NCI-H2081 (cell line): ENCODE measurements at regions not wholly inside any gene's neighbourhood (a gene's known extent, or its start where the extent isn't known, plus 50 kb on each side); places are given as distances from the start of the nearest gene placed in this dataset.
"Not testable (repeated sequence)": the region's sequence is repeated elsewhere in the genome, so short reads cannot be mapped to it uniquely, and the experiment has no call there.

Source experiments
- DNase-seq, 2 experiments: peaks; one replicate each; lab custom pipeline; 2025; lab: John Stamatoyannopoulos, UW

DNA sequence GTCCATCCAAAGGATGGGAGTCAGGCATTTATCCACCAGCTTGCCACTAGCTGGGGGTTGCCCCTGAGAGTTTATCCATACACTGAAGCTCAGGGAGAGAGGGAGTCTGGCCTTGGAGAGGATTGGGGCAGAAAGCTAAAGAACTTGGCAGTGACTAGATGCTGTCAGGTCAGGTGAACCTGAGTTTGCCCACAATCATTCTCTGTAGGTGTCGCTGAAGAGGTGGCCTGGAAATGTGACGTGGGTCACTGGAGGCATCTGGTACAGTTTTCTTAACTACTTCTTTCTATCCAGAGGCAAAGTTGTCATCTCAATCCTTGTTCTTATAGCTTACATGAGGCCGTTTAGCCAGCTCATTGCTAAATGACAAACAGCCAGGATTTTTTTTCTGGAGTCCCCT, 298.0 kb upstream of the CTNNB1 start:
- no peak for DNase-seq

DNA sequence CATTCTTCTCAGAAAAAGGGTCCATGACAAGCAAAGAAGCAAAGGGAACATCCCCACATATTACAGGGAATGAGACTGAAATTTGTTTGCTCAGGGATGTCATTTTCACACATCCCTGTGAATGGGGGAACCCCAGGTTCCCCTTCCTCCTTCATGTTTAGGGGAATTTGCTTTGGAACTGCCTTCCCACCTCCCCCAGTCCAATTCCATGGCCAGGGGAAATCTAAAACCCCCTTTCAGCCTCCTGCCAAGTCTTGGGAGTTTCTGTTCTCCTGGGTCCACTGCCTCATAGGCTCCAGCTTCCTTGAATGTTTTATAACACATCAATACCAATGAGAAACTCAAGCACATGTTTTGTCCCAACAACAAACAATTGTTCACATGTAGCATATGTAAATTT, 297.5 kb upstream of the CTNNB1 start:
- DNase-seq, result no peak

GRCh38 chr3:40907907-40908465, 291.3 kb upstream of the CTNNB1 start:
- DNase-seq, result not testable (repeated sequence)

DNA sequence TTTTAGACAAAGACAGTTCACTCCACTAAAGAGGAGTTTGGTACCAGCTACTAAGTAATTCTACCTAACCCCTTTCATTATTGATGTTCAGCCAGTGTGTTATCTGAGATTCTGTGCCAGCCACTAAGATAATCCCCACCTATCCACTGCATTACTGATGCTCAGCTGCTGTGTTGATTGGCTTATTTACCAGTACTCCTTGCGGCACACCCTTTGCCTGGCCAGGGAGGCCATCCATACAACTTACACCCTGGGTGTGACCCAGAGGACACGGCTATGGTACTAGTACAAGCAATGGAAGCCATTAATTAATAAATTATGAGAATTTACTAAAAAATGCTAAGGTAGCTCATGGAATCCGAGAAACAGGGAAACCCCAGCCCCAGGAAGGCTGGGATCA, 290.7 kb upstream of the CTNNB1 start:
- DNase-seq, result no peak

DNA sequence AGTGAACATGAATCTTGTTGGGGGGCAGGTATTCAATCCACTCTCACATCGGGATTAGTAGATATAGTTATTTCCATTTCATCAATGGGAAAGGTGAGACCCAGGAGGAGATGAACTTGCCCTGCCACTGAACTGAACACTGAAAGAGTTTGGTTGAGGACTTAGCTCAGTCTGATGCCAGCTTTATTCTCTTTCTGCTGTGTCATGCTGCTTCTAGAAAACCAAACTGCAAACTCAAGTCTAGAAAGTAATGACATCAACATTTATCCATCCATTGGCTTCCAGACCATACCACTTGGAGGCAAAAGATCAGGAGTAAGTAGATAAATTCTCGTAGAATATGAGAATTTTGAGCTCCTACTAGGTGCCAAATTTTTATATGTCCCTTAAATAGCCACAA, 288.0 kb upstream of the CTNNB1 start:
- no peak for DNase-seq

DNA sequence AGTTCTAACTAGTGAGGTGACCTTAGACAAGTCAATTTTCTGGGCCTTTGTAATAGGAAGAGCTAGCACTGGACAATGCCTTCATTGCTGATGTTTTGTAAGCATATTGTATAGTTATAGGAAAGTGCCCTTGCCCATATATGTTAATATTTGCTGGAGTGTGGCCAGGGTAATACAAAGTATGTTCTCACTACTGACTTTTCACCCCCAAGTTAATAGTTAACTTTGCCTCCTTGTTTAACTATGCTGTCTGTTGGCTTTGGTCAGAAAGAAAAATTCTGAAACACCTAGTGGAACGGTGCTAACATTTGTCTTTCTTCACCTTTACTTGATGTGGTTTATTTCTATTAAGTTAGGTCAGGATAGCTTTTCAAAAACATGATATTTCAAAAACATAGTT, 287.4 kb upstream of the CTNNB1 start:
- DNase-seq, result no peak

DNA sequence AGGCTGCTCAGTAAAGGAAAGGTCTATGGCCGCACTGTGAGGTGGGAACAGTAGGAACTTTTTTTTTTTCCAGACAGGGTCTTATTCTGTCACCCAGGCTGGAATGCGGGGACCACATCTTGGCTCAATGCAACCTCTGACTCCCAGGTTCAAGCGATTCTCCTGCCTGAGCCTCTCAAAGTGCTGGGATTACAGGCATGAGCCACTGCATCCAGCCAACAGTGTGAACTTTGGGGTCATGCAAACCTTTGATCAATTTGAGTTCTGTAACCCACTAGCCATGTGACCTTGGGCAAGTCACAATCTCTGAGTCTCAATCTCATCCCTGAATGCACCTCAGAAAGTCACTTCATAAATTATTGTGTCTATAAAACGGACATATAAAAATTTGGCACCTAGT, 286.8 kb upstream of the CTNNB1 start:
- DNase-seq, result no peak

DNA sequence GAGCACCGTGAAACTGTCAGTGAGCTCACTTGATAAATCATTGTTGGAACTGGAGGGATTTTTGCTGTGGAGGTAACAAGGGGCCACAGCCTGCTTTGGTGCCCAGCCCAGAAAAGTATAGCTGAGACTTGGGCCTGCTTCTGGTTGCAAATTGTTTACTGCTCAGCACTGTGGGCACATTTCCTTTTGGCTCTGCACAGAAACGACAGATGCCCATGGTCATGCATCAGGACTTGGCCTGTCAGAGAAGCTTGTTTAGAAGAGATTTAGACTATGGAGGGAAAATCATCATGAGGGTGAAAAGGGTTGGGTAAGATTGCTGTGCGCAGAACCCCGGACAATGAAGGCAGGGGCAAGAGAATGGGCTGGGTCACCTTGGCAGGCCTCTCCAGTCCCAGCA, 286.1 kb upstream of the CTNNB1 start:
- no peak for DNase-seq

DNA sequence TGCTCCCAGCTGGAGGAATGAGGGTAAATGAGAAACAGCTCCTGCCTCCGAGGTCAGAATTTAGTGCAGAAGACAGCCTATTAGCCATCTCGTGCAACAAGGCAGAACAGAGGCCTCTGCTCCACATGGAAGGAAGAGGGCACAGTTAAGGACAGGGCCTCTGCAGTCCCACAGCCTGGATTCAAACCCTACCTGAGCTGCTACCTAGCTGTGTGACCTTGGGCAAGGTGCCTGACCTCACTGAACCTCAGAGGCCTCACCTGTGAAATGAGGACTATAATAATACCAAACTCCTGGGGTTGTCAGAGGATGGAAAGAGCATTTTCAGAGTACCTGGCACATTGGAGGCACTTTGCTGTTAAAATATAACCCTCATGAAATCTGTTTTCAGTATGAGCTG, 285.7 kb upstream of the CTNNB1 start:
- DNase-seq, result no peak

DNA sequence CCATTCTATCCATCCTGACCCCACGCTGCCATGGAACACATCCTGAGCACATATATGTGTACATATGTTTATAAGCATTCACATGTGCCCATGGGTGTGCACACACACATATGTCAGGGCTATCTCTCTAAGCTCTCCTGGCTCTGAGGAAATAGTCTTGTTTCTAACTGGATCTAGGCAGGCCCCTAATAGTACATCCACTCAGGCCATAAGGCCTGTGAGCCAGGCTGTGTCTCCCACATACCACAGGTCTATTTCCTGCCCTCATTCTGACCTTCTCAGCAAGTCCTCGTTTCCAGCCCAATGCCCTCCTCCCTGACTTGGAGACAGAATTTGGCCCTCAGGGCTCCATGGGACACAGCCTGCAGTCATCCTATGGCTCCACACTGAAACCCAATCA, 284.8 kb upstream of the CTNNB1 start:
- DNase-seq, result no peak

- no peak for DNase-seq
These were observed 283.9 kb upstream of the CTNNB1 start for GRCh38 chr3:40915346-40915865.

- no peak for DNase-seq
These were observed 279.3 kb upstream of the CTNNB1 start for GRCh38 chr3:40920041-40920440.

- DNase-seq, result no peak
These were observed 278.1 kb upstream of the CTNNB1 start for GRCh38 chr3:40921251-40921650.

GRCh38 chr3:40923143-40923542, 276.2 kb upstream of the CTNNB1 start:
- DNase-seq, result no peak

DNA sequence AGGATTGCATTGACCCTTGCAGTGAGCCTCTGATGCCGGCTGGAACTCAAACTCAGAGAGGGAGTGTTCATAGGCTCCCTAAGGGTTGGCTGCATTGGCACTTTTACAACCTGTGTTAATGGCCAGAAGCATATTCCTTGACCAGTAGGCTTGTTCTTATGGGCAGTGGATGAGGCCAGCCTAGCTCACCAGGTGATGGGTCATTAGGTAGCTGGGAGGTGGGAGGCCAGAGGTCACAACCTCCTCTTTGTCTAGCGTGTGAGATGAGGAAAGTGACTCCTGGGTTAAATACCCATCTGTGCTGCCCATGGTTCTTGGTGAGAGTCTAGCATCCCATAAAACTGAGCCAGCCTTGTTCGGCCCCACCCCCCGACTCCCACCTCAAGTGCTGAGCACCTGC, 275.7 kb upstream of the CTNNB1 start:
- no peak for DNase-seq

- DNase-seq, result peak in 1 of 2 experiments; percentile 17
These were observed 274.7 kb upstream of the CTNNB1 start for GRCh38 chr3:40924559-40925141.

GRCh38 chr3:40925231-40925630, 274.1 kb upstream of the CTNNB1 start:
- no peak for DNase-seq

DNA sequence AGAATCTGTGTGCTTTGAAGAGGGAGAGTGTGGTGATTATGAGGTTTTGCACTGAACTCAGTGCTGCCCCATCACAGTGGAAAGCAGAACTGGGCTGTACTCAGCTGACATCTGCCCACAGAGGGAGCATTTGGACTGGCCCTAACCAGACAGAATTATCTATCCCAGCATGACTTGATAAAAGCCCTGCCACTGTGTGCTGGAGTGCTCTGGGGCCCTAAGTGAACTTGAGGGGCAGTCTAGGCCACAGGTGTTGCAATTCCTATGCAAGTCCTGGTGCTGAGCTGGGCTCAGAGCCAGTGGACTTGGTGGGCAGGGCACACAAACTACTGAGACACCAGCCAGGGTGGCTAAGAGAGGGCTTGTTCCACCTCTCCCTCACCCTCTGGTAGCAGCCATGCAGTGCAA, 269.2 kb upstream of the CTNNB1 start:
- DNase-seq, result no peak

- DNase-seq, result no peak
These were observed 268.5 kb upstream of the CTNNB1 start for GRCh38 chr3:40930756-40931155.

DNA sequence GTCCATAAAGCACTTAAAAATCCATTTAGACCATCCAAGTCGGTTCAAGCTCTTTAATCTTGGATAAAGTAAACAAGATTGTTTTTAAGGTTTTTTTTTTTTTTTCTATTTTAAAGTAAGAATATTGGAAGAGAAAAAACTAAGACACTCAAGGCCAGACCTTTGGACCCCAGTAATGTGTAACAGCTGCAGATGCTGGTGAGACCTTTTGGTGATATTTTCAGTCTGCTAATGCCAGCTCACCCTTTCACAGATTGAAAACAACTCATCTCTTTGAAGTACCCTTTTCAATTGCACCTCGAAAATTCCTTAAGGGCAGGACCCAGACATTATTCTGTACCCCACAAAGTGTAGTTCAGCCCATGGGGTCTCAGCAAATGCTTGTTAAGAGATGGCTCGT, 260.7 kb upstream of the CTNNB1 start:
- DNase-seq, result no peak

GRCh38 chr3:40939030-40939740, 260.1 kb upstream of the CTNNB1 start:
- DNase-seq, result no peak

DNA sequence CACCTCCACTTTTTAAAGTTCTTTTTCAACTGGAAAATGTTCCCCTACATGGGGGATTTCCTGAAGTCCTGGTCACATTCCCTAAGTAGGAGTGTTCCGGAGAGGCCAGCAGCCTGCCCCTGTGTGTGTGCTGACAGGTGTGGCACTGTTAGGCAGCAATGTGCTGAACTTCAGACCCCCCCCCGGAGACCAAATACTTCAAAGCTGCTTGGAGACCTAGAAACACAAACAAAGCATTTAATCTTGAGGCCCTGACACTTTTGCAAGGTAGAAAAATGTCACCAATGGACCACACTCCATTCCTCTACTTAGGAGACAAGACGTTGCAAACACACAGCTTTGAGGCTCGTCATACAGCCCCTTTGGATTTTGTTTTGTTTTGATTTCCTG, 259.6 kb upstream of the CTNNB1 start:
- no peak for DNase-seq

DNA sequence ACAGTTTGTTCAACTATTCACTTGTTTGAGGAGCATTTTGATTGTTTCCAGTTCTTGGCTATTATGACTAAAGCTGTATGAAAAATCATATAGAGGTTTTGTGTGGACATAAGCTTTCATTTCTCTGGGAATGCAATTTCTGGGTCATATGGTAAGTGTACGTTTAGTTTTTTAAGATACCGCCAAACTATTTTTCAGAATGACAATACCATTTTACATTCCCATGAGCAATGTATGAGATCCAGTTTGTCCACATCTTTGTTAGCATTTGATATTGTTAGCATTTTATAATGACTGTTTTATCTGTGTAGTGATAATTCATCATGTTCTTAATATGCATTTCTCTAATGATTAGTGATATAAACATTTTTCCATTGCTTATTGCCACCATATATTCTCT, 258.7 kb upstream of the CTNNB1 start:
- DNase-seq, result no peak

DNA sequence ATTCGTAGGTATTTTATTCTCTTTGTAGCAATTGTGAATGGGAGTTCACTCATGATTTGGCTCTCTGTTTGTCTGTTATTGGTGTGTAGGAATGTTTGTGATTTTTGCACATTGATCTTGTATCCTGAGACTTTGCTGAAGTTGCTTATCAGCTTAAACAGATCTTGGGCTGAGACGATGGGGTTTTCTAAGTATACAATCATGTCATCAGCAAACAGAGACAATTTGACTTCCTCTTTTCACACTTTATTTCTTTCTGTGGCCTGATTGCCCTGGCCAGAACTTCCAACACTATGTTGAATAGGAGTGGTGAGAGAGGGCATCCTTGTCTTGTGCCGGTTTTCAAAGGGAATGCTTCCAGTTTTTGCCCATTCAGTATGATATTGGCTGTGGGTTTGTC, 252.3 kb upstream of the CTNNB1 start:
- DNase-seq, result not testable (repeated sequence)
